H1 (cell line): ENCODE measurements at regions not wholly inside any gene's neighbourhood (a gene's known extent, or its start where the extent isn't known, plus 50 kb on each side); places are given as distances from the start of the nearest gene placed in this dataset.

Source experiments
- CTCF ChIA-PET: fragments of 300-600 bp; sonication (Branson Sonifier 250); formaldehyde crosslinking; loops from one replicate; lab custom pipeline; 2021; ENCODE audit not compliant: partially characterized antibody; lab: Charles Lee
- POLR2A ChIA-PET: fragments of 300-600 bp; sonication (Branson Sonifier 250); formaldehyde crosslinking; loops from one replicate; lab custom pipeline; 2021; ENCODE audit warnings: inconsistent platforms; ENCODE audit not compliant: partially characterized antibody; lab: Charles Lee
- DNase-seq, 2 experiments: peaks; one replicate each; pipeline versions ENCODE4 v3.0.0 to v3.0.0-alpha.2; 2010 to 2022; ENCODE audit warnings: low spot score in 2 of 2, low read depth in 1 of 2, mixed read lengths in 1 of 2
- FAIRE-seq: peaks from 2 replicates; lab custom pipeline; 2011; peaks lifted over from hg19 to GRCh38; lab: Jason Lieb, UNC
- H2AFZ ChIP-seq: 2 replicates; pipeline ENCODE4 v1.8.1; 2012; ENCODE audit warnings: low read length, inconsistent platforms
- H2AK5ac ChIP-seq: 2 replicates; pipeline ENCODE4 v1.6.1; 2013; ENCODE audit warnings: low read depth, low read length
- H2BK120ac ChIP-seq: replicated peaks from 2 replicates; pipeline ENCODE3; 2013; ENCODE audit warnings: low read depth, low read length, inconsistent platforms
- H2BK12ac ChIP-seq: 2 replicates; pipeline ENCODE4 v1.6.1; 2013; ENCODE audit warnings: low read depth, low read length
- H2BK15ac ChIP-seq: 2 replicates; pipeline ENCODE4 v1.6.1; 2013; ENCODE audit warnings: low read length
- H2BK20ac ChIP-seq: 2 replicates; pipeline ENCODE4 v1.6.1; 2013; ENCODE audit warnings: low read length
- H2BK5ac ChIP-seq: 2 replicates; pipeline ENCODE4 v1.6.1; 2013; ENCODE audit warnings: low read depth, low read length
- H3K14ac ChIP-seq: 2 replicates; pipeline ENCODE4 v1.6.1; 2013; ENCODE audit warnings: inconsistent platforms; ENCODE audit not compliant: insufficient read length
- H3K18ac ChIP-seq: 2 replicates; pipeline ENCODE4 v1.6.1; 2013; ENCODE audit warnings: low read length; ENCODE audit errors: extremely low read depth
- H3K23ac ChIP-seq: 2 replicates; pipeline ENCODE4 v1.6.1; 2013; ENCODE audit warnings: inconsistent platforms; ENCODE audit not compliant: insufficient read length
- H3K23me2 ChIP-seq: 2 replicates; pipeline ENCODE4 v1.6.1; 2013; ENCODE audit warnings: low read depth, low read length
- H3K27ac ChIP-seq: 2 replicates; pipeline ENCODE4 v1.6.1; 2011; ENCODE audit warnings: low read depth, low read length, inconsistent platforms
- H3K27me3 ChIP-seq, 4 experiments: replicated peaks in 1 of 4; 1 replicate in 1 of 4; 2 replicates in 3 of 4; pipeline versions ENCODE4 v1.6.1 to v1.8.1; 2011 to 2013; ENCODE audit warnings: low read length in 3 of 4, mild to moderate bottlenecking in 3 of 4, inconsistent platforms in 2 of 4, mixed read lengths in 2 of 4, moderate library complexity in 1 of 4; ENCODE audit not compliant: control insufficient read depth in 3 of 4, insufficient read depth in 3 of 4; ENCODE audit errors: extremely low read depth in 1 of 4
- H3K36me3 ChIP-seq, 4 experiments: 2 replicates each; pipeline versions ENCODE4 v1.6.1 to v1.8.1; 2011 to 2013; ENCODE audit warnings: mild to moderate bottlenecking in 4 of 4, low read length in 3 of 4, moderate library complexity in 2 of 4, control low read depth in 1 of 4, inconsistent platforms in 1 of 4; ENCODE audit not compliant: insufficient read depth in 4 of 4, control insufficient read depth in 2 of 4
- H3K4ac ChIP-seq: replicated peaks from 2 replicates; pipeline ENCODE3; 2013; ENCODE audit warnings: low read length, low read depth, mixed read lengths, inconsistent platforms; ENCODE audit not compliant: insufficient read length
- H3K4me1 ChIP-seq, 4 experiments: replicated peaks in 1 of 4; 1 replicate in 1 of 4; 2 replicates in 3 of 4; pipeline versions ENCODE4 v1.6.1 to v1.8.1; 2011 to 2013; ENCODE audit warnings: low read length in 3 of 4, inconsistent platforms in 2 of 4, mixed read lengths in 1 of 4; ENCODE audit not compliant: insufficient read depth in 4 of 4, control insufficient read depth in 3 of 4
- H3K4me2 ChIP-seq, 2 experiments: 2 replicates each; pipeline versions ENCODE4 v1.6.1 to v1.8.1; 2011 to 2013; ENCODE audit warnings: low read depth in 2 of 2, low read length in 2 of 2, control low read depth in 1 of 2, inconsistent platforms in 1 of 2, mild to moderate bottlenecking in 1 of 2; ENCODE audit not compliant: insufficient read depth in 1 of 2
- H3K4me3 ChIP-seq, 4 experiments: fragments of 200-600, 300-600 bp in 1 of 4; sonication (generic), shearing (Covaris generic), sonication (Bioruptor Twin) in 1 of 4; 2 replicates each; pipeline versions ENCODE4 v1.5.1 to v1.8.1; 2011 to 2016; ENCODE audit warnings: low read length in 4 of 4, low read depth in 3 of 4, control low read depth in 2 of 4, inconsistent platforms in 2 of 4, mild to moderate bottlenecking in 2 of 4, mixed read lengths in 1 of 4, moderate library complexity in 1 of 4; ENCODE audit not compliant: insufficient read depth in 2 of 4; ENCODE audit errors: extremely low read depth in 1 of 4
- H3K56ac ChIP-seq: replicated peaks from 2 replicates; pipeline ENCODE3; 2013; ENCODE audit warnings: low read depth, mild to moderate bottlenecking, mixed read lengths, low read length, inconsistent platforms; ENCODE audit not compliant: insufficient read length
- H3K79me1 ChIP-seq: 2 replicates; pipeline ENCODE4 v1.6.1; 2013; ENCODE audit warnings: low read depth, low read length, control low read depth
- H3K79me2 ChIP-seq, 2 experiments: 2 replicates each; pipeline versions ENCODE4 v1.6.1 to v1.8.1; 2012 to 2013; ENCODE audit warnings: low read length in 2 of 2, mild to moderate bottlenecking in 2 of 2, inconsistent platforms in 1 of 2; ENCODE audit not compliant: insufficient read depth in 2 of 2, control insufficient read depth in 1 of 2
- H3K9ac ChIP-seq, 4 experiments: replicated peaks in 1 of 4; 1 replicate in 1 of 4; 2 replicates in 3 of 4; pipeline versions ENCODE4 v1.6.1 to v1.8.1; 2011 to 2013; ENCODE audit warnings: low read depth in 3 of 4, low read length in 3 of 4, control low read depth in 2 of 4, mild to moderate bottlenecking in 2 of 4, moderate library complexity in 2 of 4, inconsistent platforms in 1 of 4; ENCODE audit errors: extremely low read depth in 1 of 4
- H3K9me3 ChIP-seq, 2 experiments: 2 replicates each; pipeline versions ENCODE4 v1.6.1 to v1.8.1; 2012 to 2013; ENCODE audit warnings: mild to moderate bottlenecking in 2 of 2, moderate library complexity in 2 of 2, control low read depth in 1 of 2, inconsistent platforms in 1 of 2, low read depth in 1 of 2, low read length in 1 of 2, mixed read lengths in 1 of 2; ENCODE audit not compliant: insufficient read depth in 2 of 2
- H4K20me1 ChIP-seq, 2 experiments: replicated peaks in 1 of 2; 2 replicates each; pipeline versions ENCODE3 to v1.8.1; 2011 to 2013; ENCODE audit warnings: inconsistent platforms in 2 of 2, low read length in 2 of 2, mild to moderate bottlenecking in 1 of 2; ENCODE audit not compliant: insufficient read depth in 2 of 2, control insufficient read depth in 1 of 2
- H4K5ac ChIP-seq: 2 replicates; pipeline ENCODE4 v1.6.1; 2013; ENCODE audit warnings: low read length, low read depth, mixed read lengths, inconsistent platforms; ENCODE audit not compliant: insufficient read length
- H4K8ac ChIP-seq: 2 replicates; pipeline ENCODE4 v1.8.0; 2013; ENCODE audit warnings: mild to moderate bottlenecking, moderate library complexity, low read length, inconsistent platforms; ENCODE audit not compliant: insufficient read depth; ENCODE audit errors: extremely low read depth
- H4K91ac ChIP-seq: replicated peaks from 2 replicates; pipeline ENCODE3; 2013; ENCODE audit warnings: low read length, mixed read lengths, inconsistent platforms; ENCODE audit not compliant: insufficient read length
- CBX8 ChIP-seq: fragments of 300-800, 300-1000 bp; sonication (generic); IDR thresholded peaks from 2 replicates; pipeline ENCODE4 v1.7.1; 2016; ENCODE audit warnings: low read depth, low read length, borderline replicate concordance
- CHD2 ChIP-seq: IDR thresholded peaks from 2 replicates; pipeline ENCODE4 v1.6.1; 2012; ENCODE audit warnings: low read length, improper control_type of control experiment
- EGR1 ChIP-seq: IDR thresholded peaks from 2 replicates; pipeline ENCODE4 v1.6.1; 2011; ENCODE audit warnings: low read depth, low read length, borderline replicate concordance
- KDM1A ChIP-seq: fragments of 200-600, 300-600 bp; sonication (generic); IDR thresholded peaks from 2 replicates; pipeline ENCODE4 v1.7.1; 2016; ENCODE audit warnings: mild to moderate bottlenecking, low read length, borderline replicate concordance
- POLR2AphosphoS5 ChIP-seq: IDR thresholded peaks from 2 replicates; pipeline ENCODE4 v1.6.1; 2011; ENCODE audit warnings: low read depth, low read length
- RXRA ChIP-seq: IDR thresholded peaks from 2 replicates; pipeline ENCODE4 v1.6.1; 2011; ENCODE audit warnings: low read depth, mild to moderate bottlenecking, low read length, moderate library complexity; ENCODE audit not compliant: insufficient read depth
- TEAD4 ChIP-seq: IDR thresholded peaks from 2 replicates; pipeline ENCODE4 v1.6.1; 2012; ENCODE audit warnings: low read depth, low read length, inconsistent platforms, mixed read lengths
- WGBS, 2 experiments: shearing (Covaris generic) in 1 of 2; methylation state at CpG; one replicate each; pipeline versions ENCODE4 v1.1.6 to v1.1.7; 2013 to 2015; ENCODE audit warnings: low lambda C conversion rate in 2 of 2, mixed read lengths in 2 of 2, inconsistent platforms in 1 of 2, low coverage in 1 of 2, missing lambda C conversion rate in 1 of 2; ENCODE audit not compliant: insufficient replicate concordance in 2 of 2, insufficient coverage in 1 of 2, insufficient read length in 1 of 2; ENCODE audit errors: extremely low coverage in 1 of 2, missing lambda C conversion rate in 1 of 2; 5-methylcytosine and 5-hydroxymethylcytosine counted together

DNA sequence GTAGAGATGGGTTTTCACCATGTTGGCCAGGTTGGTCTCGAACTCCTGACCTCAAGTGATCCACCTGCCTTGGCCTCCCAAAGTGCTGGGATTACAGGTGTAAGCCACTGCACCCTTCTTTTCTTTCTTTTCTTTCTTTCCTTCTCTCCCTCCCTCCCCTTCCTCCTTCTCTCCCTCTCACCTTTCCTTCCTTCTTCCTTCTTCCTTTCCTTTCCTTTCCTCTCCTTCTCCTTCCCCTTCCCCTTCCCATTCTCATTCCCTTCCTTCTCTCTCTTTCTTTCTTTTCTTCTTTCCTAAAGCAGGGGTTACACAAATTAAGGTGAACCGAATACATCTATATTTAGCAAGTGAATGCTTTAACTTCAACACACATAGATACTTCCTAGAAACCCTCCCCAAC lies 58.0 kb upstream of the URI1 start:
- Histone ChIP-seq H2AK5ac (no peak overlapping the region), H3K79me2 (no peaks in the 10 kb centered on the region), H2BK15ac (no peak overlapping the region), H4K8ac (no peak overlapping the region), H3K36me3 (no peaks in the 10 kb centered on the region), H3K4me2 (no peak overlapping the region), H2BK5ac (no peak overlapping the region), H2BK120ac (no peak overlapping the region), H2BK20ac (no peak overlapping the region), H3K4me1 (peaks cover 0 to 8% (median 1%) of the 10 kb centered on the region in 4 experiments; a peak in 3 of 7 replicates), H3K23me2 (no peaks in the 10 kb centered on the region; the same call in 1 of the 2 replicates), H3K79me1 (no peaks in the 10 kb centered on the region), H3K56ac (peak overlapping the region; percentile 60), H4K20me1 (no peaks in the 10 kb centered on the region), H2AFZ (no peak overlapping the region), H4K91ac (no peak overlapping the region), H3K23ac (no peak overlapping the region), H3K27me3 (no peaks in the 10 kb centered on the region), H3K14ac (no peak overlapping the region), H4K5ac (no peak overlapping the region), H3K9ac (no peak overlapping the region), H3K4ac (no peak overlapping the region), H3K4me3 (no peak overlapping the region), H3K18ac (no peak overlapping the region), H3K9me3 (no peaks in the 10 kb centered on the region), H2BK12ac (no peak overlapping the region), H3K27ac (no peak overlapping the region)
- 93% methylated on average over 2 of the region's 2 CpGs; no CpG with 5 or more reads in 1 of the 2 experiments for WGBS, 2 experiments
- no peak for DNase-seq
- FAIRE-seq = no peak
- POLR2A ChIA-PET = no interaction called here
- TF ChIP-seq CHD2 (no peak), RXRA (no peak), POLR2AphosphoS5 (no peak), EGR1 (no peak), KDM1A (no peak), TEAD4 (no peak), CBX8 (no peak)
- CTCF ChIA-PET = interaction anchor here (0.5 to 2.3 kb wide), 4 partner anchors 10 to 168 kb away, joined by 3 to 9 read pairs (median 4); no protein-coding TSS in a partner anchor
